ENCODE measurements at regions not wholly inside any gene's neighbourhood (a gene's known extent, or its start where the extent isn't known, plus 50 kb on each side); places are given as distances from the start of the nearest gene placed in this dataset.

DNA sequence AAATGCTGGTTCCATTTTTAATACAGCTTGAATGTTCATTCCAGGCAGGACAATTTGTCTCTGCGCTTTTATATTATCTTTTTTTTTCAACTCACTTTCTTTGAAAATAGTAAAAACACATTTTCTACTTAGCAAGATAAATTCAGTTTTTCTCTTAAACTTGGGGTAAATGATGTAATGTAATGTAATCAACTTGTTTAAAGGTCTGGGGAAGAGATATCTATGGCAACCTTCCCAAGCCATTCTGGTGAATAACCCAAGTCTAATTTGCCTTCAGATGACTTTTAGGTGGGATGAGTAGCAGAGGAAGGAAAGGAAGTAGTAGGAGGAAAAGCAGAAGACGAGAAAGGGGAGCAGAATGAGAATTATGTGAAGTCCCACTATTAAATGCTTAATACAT, 335.1 kb downstream of the SV2B start (continued):
- no peak for TF ChIP-seq NR2F1 (conservative IDR thresholded peaks at IDR 0.05)
- no peak for TF ChIP-seq ZZZ3 (IDR thresholded peaks at IDR 0.05; ENCODE audit: control insufficient read depth, insufficient read length, low read depth)
- TF ChIP-seq CHD2 (IDR thresholded peaks at IDR 0.05; ENCODE audit: borderline replicate concordance, low read depth, low read length): no peak
- no peak for TF ChIP-seq SIN3A (IDR thresholded peaks at IDR 0.05; ENCODE audit: low read depth, low read length)
- no peak for TF ChIP-seq TCF3 (IDR thresholded peaks at IDR 0.05; ENCODE audit: borderline replicate concordance, insufficient read depth, low read depth, low read length)

- no peaks in the 10 kb centered on the region for H3K79me2 ChIP-seq (ENCODE audit: control insufficient read depth, insufficient read depth, low read length)
- H3K9ac ChIP-seq (ENCODE audit: control insufficient read depth, insufficient read depth, low read length): no peak overlapping the region
- no peak overlapping the region for H2AFZ ChIP-seq (ENCODE audit: control insufficient read depth, low read depth, low read length)
- no peaks in the 10 kb centered on the region for H3K27me3 ChIP-seq (replicated peaks in 1 of 2; ENCODE audit: control insufficient read depth in 2 of 2, insufficient read depth in 2 of 2, low read length in 1 of 2)
- DNase-seq (ENCODE audit: low read depth, low spot score) (no peak), ATAC-seq (no peak), FAIRE-seq (no peak)
- RAD21 ChIA-PET (ENCODE audit: unreplicated experiment): no interaction called here
- CTCF ChIA-PET: no interaction called here
- POLR2A ChIA-PET: no interaction called here
- no peak overlapping the region for H3K4me2 ChIP-seq (ENCODE audit: control insufficient read depth, insufficient read depth)
- H3K4me1 ChIP-seq (ENCODE audit: control insufficient read depth, insufficient read depth, low read length): no peaks in the 10 kb centered on the region
- no peaks in the 10 kb centered on the region for H3K36me3 ChIP-seq (ENCODE audit: control insufficient read depth in 2 of 2, insufficient read depth in 2 of 2, low read length in 1 of 2)
- H3K4me3 ChIP-seq: no peak overlapping the region
- H4K20me1 ChIP-seq (ENCODE audit: control insufficient read depth, insufficient read depth): no peaks in the 10 kb centered on the region
- WGBS (ENCODE audit: insufficient coverage, insufficient replicate concordance, low lambda C conversion rate, missing lambda C conversion rate): 11% methylated on average over 3 of the region's 3 CpGs
- no peak overlapping the region for H3K27ac ChIP-seq (ENCODE audit: control insufficient read depth, insufficient read depth)
- no TSS peak for BruUV-seq (replicated peaks)
- SMC1A ChIA-PET (ENCODE audit: uncharacterized antibody, unreplicated experiment): interaction anchor here (1.0 kb wide), 1 partner anchor 10 kb away, joined by 3 read pairs; no protein-coding TSS in a partner anchor
- intact Hi-C loops (cut with micrococcal nuclease; ENCODE audit: unreplicated experiment) (no loop called here), in situ Hi-C loops (cut with MboI) (no loop called here)
- H3K9me3 ChIP-seq (replicated peaks; ENCODE audit: control insufficient read depth, insufficient read depth, low read length): no peaks in the 10 kb centered on the region
- TF ChIP-seq TCF12 (IDR thresholded peaks at IDR 0.05; ENCODE audit: low read depth, low read length): no peak
- no peak for TF ChIP-seq YBX1 (IDR thresholded peaks at IDR 0.05)
- no peak for TF ChIP-seq JUND (IDR thresholded peaks at IDR 0.05; ENCODE audit: low read depth, low read length)
- no peak for TF ChIP-seq ASH2L (IDR thresholded peaks at IDR 0.05; ENCODE audit: borderline replicate concordance, low read depth)
- TF ChIP-seq, protein P1, sequence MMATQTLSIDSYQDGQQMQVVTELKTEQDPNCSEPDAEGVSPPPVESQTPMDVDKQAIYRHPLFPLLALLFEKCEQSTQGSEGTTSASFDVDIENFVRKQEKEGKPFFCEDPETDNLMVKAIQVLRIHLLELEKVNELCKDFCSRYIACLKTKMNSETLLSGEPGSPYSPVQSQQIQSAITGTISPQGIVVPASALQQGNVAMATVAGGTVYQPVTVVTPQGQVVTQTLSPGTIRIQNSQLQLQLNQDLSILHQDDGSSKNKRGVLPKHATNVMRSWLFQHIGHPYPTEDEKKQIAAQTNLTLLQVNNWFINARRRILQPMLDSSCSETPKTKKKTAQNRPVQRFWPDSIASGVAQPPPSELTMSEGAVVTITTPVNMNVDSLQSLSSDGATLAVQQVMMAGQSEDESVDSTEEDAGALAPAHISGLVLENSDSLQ (IDR thresholded peaks at IDR 0.05): no peak
- no peak for TF ChIP-seq ZZZ3 (IDR thresholded peaks at IDR 0.05; ENCODE audit: control insufficient read depth, insufficient read length, low read depth)
- no peak for TF ChIP-seq ZBED1 (IDR thresholded peaks at IDR 0.05; ENCODE audit: borderline replicate concordance)
- TF ChIP-seq RELB (IDR thresholded peaks at IDR 0.05; ENCODE audit: low read depth): no peak
- TF ChIP-seq SUZ12 (IDR thresholded peaks at IDR 0.05; ENCODE audit: unreplicated experiment): no peak
- TF ChIP-seq SMARCA5 (IDR thresholded peaks at IDR 0.05): no peak
- TF ChIP-seq BCLAF1 (IDR thresholded peaks at IDR 0.05): no peak
- no peak for TF ChIP-seq FOS (IDR thresholded peaks at IDR 0.05; ENCODE audit: borderline replicate concordance, extremely low read depth, insufficient read length)
Observed at GRCh38 chr15:91444656-91445055, 344.6 kb downstream of the SV2B start.
